Thyroid gland (tissue), 4 donors: ENCODE measurements at regions not wholly inside any gene's neighbourhood (a gene's known extent, or its start where the extent isn't known, plus 50 kb on each side); places are given as distances from the start of the nearest gene placed in this dataset.

Experiments used
- POLR2A ChIP-seq, 2 donors: fragments of 450-650 bp; IDR thresholded peaks; one replicate each; pipeline ENCODE4 v1.6.1; 2017; ENCODE audit warnings: antibody characterized with exemption in 2 of 2, mild to moderate bottlenecking in 2 of 2, moderate library complexity in 1 of 2
- TF ChIP-seq, protein P1 (sequence below), 6 experiments: fragments of 200-600 bp in 3 of 6; fragments of 450-650 bp in 3 of 6; sonication (generic) in 3 of 6; IDR thresholded peaks; one replicate each; pipeline ENCODE4 v1.5.1; 2016 to 2019; ENCODE audit warnings: antibody characterized with exemption in 6 of 6, mild to moderate bottlenecking in 2 of 6, inconsistent platforms in 1 of 6, moderate library complexity in 1 of 6

DNA sequence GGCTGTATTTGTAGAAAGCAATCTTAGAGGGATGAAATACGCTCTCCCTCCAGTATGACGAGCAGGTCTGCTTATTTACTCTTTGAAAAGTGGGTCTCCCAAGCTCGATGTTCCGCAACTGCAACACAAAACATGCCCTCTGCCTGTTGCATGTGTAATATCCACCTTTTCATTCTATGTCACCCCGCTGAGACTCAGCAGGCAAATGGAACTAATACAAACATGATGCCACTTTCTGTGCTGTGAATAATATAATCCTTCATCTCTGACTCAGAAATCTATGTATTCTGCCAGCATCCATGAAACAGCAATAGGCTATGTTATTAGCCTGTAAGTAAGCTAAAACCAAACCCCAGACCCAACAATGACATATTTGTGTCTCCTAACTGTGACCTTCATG is 200.8 kb upstream of the TMCO5A start:
- TF ChIP-seq, protein P1, sequence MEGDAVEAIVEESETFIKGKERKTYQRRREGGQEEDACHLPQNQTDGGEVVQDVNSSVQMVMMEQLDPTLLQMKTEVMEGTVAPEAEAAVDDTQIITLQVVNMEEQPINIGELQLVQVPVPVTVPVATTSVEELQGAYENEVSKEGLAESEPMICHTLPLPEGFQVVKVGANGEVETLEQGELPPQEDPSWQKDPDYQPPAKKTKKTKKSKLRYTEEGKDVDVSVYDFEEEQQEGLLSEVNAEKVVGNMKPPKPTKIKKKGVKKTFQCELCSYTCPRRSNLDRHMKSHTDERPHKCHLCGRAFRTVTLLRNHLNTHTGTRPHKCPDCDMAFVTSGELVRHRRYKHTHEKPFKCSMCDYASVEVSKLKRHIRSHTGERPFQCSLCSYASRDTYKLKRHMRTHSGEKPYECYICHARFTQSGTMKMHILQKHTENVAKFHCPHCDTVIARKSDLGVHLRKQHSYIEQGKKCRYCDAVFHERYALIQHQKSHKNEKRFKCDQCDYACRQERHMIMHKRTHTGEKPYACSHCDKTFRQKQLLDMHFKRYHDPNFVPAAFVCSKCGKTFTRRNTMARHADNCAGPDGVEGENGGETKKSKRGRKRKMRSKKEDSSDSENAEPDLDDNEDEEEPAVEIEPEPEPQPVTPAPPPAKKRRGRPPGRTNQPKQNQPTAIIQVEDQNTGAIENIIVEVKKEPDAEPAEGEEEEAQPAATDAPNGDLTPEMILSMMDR (IDR thresholded peaks at IDR 0.05): no peak
- TF ChIP-seq POLR2A (IDR thresholded peaks at IDR 0.05): no peak
